ENCODE measurements at regions not wholly inside any gene's neighbourhood (a gene's known extent, or its start where the extent isn't known, plus 50 kb on each side); places are given as distances from the start of the nearest gene placed in this dataset.
"Not testable (repeated sequence)": the region's sequence is repeated elsewhere in the genome, so short reads cannot be mapped to it uniquely, and the experiment has no call there.

DNA sequence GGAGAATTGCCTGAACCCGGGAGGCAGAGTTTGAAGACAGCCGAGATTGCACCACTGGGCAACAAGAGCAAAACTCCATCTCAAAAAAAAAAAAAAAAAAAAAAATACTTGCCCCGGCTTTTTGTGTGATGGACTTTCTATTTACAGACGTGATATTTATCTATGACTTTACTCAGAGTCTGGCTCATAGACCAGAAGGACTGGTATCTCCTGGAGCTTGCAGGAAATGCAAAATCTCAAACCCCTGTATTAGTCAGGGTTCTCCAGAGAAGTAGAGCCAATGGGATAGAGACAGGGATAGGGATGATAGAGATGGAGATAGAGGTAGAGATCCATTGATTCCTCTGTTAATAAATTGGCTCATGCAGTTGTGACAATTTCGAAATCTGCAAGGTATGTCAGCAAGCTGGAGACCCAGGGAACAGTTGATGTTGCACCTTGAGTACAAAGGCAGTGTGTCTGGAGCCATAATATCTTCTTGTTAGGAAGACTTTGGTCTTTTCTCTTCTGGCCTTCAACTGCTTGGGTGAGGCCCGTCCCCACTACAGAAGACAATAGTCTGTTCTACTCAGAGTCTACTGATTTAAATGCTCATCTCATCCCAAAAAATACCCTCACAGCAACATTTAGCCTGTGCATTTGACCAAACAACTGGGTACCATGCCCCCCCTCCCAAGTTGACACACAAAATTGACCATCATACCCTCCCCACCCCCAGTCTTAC is 195.4 kb upstream of the MSX2 start:
- DNase-seq: no peak

DNA sequence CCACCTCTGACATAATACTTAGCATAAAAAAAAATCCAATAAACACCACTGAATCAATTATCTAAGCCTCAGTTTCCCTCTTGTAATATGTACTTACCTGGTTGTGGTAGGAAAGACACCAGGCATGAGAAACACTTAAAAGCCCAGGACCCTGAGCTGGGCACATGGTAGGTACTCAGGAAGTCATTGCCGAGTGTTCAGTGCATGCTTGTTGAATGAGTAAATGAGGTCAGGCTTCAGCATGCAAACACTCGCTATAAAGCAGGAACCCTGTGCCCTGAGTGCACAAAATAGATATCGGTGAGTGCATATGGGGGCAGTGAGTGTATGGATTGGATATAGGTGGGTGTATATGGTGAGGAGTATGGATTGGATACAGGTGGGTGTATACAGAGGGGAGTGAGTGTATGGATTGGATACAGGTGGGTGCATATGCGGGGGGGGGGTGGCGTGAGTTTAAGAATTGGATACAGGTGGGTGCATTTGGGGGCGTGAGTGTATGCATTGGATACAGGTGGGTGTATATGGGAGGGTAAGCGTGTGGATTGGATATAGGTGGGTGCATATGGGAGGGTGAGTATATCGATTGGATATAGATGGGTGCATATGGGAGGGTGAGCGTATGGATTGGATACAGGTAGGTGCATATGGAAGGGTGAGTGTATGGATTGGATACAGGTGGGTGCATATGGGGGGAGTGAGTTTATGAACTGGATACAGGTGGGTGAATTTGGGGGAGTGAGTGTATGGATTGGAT is 194.3 kb upstream of the MSX2 start:
- DNase-seq: no peak

DNA sequence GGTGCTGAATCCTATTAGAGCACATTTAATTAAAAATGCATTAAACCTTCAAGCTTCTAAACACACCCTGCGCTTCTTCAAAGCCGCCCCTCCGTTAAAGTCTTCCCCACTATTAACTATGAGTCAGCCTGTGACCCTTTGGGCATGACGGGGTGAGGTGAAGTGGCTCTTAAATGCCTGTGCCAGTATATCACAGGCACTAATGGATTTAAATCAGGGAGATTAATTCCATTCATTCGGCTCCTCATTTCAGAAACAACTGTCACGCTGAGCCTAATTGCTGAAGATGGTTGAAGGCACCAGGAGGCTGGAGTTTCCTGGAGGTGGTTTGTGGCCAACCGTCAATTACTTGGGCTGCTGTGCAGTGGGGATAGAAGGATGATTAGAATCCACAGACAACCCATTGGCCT is 192.6 kb upstream of the MSX2 start:
- no peak for DNase-seq

DNA sequence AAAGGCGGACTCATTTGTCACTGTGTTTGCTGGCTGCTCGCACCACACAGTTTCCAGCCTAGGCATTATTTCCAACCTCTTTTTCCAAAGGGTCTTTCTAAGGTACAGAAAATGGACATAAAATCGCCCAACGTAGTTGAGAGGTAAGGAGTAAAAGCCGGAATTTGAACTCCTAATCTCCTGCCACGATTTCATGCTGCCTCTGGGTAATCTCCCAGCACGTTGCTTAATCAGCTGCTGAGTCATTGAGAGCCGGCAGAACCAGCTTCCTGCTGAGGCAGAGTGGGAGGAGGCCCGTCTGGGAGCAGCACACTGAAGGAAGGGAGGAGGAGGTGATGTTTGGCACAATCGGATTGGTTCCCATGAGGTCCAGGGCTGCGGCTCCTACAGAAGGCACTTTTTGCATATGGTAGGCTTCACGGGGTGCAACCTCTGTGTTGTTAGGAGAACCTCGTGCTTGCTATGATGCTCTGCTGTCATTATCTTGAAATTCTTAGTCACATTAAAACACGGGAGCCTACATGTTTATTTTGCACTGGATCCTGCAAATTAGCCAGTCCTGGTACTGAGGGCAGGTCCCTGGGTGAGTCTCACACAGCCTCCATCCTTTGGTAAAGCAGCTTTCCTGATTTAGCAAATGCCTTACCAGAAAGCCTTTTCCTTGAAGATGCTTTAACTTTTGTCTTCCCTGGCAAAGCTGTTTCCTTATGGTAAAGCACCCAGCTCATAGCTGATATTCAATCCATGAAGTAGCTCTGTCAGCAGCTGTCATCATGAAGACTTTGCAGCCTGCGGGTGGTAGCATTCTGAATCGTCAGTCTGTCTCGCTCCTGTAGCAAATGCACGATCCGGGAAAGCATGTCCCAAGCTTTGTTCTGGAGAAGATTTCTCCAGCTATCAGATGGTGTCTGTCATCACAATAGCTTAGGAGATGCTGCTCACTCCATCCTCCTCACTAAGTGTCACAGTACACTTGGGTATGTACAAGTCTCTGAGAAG is 191.6 kb upstream of the MSX2 start:
- DNase-seq: no peak

DNA sequence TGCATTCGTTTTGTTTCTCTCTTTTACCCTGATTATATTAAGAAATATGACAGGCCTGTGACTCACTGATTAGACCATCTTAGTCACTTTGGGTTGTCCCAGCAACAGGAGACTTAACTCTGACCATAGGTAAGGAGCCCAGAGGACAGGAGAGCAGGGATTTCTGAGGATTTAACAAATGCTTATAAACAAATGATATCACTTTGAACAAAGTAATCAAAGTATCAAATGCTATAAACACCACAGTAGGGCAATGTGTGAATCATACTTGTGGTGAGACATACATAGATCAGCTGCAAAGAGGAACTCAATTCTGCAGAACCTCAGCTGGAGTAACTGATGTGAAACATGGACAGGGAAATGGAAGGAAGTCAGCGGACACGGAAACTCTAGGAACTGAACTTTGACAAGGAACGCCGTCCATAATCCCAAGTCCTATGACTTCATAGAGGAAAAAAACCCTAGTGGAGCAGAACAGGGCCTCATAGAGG is 190.6 kb upstream of the MSX2 start:
- no peak for DNase-seq

DNA sequence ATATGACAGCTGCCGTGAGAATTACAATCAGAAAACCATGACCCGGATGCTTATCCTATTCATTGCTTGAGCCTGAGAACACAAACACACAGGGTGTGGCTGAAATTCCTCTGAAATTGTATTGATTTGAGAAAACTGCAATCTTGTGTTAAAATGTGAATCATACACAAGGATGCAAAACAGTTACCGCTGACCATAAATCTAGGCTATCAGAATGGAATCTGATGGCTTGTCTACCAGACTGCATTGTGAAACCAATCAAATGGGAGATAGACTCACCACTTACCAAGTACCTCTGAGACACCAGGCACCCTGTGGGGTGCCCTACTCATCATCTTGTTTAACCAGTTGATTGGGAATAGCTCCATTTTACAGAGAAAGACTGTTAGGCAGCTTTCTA is 188.7 kb upstream of the MSX2 start:
- DNase-seq: no peak

DNA sequence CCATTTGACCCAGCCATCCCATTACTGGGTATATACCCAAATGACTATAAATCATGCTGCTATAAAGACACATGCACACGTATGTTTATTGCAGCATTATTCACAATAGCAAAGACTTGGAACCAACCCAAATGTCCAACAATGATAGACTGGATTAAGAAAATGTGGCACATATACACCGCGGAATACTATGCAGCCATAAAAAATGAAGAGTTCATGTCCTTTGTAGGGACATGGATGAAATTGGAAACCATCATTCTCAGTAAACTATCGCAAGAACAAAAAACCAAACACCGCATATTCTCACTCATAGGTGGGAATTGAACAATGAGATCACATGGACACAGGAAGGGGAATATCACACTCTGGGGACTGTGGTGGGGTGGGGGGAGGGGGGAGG is 184.6 kb upstream of the MSX2 start:
- not testable (repeated sequence) for DNase-seq

DNA sequence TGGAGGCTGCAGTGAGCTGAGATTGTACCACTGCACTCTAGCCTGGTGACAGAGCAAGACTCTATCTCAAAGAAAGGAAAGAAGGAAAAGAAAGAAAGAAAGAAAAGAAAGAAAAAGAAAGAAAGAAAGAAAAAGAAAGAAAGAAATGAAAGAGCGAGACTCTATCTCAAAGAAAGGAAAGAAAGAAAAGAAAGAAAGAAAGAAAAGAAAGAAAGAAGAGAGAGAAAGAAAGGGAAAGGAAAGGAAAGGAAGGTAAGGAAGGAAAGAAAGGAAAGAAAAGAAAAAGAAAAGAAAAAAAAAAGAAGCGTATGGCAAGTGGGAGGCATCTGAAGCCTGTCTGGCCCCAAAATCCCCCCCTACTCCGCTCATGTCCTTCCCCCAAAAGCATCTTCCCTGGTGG is 182.3 kb upstream of the MSX2 start:
- DNase-seq: no peak

DNA sequence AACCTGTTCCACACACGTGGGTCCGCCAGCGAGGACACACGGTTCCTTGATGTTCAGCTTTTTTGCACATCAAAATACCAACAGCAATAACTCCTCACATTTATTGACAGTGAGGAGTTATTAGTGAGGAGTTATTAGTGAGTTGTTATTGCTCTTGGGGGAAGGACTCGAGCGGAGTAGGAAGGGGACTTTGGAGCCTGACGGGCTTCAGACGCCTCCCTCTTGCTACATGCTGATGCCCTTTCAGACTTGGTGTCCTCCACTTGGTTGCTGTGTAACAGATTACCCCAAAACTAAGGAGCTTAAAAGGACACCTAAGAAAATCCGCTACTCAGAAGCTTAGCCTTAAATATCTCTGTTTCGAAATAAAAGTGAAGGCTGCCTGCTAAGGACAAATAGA is 181.9 kb upstream of the MSX2 start:
- no peak for DNase-seq

DNA sequence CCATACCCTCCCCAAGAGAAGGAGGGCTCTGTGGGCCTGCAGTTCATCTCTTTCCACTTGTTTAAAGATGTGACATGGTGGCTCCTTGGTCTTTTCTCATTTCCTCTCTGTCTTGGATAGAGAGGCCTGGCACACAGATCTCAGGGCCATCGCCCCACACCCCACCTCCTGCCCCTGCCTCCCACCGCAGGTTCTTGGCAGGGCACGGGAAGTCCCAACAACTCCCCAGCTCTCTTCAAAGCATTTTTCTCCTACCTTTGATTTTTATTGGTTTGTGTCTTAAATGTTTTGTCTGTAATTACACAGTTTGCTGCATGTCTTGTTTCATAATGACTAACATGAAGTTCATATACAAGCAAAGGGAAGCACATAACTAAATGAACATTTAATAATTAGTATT is 178.5 kb upstream of the MSX2 start:
- DNase-seq: no peak

DNA sequence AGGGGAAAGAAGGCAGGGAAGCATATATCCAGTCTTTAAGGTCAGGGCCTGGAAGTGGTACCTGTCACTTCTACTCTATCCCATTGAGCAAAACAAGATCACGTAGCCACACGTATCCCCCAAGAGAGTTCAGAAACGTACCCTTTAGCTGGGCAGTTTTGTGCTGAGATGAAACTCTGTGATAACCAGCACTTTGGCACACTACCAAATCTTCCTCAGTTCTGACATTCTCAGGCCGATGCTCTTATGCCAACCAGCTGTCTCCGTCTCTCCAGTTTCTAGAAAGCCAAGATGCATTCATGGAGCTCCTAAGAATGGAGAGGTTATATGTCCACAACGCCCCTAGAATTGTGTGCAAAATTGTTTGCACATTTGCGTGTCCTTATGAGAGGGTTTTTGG is 176.6 kb upstream of the MSX2 start:
- no peak for DNase-seq

DNA sequence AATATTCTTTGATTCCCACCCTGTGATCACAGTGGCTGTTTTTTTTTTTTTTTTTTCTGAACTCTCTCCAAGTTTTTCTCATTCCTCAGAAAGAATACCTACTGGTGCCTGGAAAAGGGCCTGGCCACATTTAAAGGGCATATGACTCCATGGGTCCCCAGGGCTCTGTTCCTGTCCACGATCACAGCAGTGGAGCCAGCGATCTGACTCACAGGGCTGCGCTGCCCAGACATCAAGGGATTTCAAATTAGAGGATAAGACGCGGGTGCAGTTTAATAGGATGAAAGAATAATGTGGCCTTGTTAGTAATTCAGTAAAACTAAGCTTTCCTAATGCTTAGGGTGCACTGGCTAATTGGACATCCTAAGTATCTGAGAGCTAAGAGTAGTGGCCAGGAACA is 175.1 kb upstream of the MSX2 start:
- DNase-seq: no peak

DNA sequence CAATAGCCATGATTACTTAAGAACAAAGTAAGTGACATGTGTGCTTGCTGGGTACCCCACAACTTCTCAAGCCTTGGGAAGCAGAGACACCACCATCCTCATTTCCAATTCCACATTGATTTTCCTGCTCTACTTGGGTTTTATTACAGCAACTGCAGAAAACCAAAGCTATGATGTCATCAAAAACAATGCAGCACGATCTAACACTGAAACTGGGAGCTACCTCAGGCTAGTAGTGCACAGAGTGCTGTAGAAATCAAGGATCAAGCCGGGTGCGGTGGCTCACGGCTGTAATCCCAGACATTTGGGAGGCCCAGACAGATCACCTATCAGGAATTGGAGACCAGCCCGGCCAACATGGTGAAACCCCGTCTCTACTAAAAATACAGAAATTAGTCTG is 174.4 kb upstream of the MSX2 start:
- no peak for DNase-seq

DNA sequence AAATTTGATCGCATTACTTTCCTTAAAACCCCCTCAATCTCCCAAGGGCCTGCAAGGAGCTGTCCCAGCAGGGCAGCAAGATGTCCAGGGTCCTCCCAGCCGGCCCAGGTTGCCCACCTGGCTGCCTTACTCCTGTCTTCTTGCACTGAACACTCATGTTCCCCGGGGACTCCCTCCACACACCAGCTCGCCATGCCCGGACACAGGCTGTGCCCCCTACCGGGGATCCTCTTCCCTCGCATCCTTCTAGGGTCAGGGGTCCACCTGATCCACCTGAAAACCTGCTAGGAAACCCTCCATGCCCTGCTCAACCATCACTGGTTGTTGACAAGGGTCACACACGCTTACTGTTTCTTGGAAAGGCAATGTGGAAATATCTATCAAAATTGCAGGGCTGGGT is 172.0 kb upstream of the MSX2 start:
- no peak for DNase-seq

DNA sequence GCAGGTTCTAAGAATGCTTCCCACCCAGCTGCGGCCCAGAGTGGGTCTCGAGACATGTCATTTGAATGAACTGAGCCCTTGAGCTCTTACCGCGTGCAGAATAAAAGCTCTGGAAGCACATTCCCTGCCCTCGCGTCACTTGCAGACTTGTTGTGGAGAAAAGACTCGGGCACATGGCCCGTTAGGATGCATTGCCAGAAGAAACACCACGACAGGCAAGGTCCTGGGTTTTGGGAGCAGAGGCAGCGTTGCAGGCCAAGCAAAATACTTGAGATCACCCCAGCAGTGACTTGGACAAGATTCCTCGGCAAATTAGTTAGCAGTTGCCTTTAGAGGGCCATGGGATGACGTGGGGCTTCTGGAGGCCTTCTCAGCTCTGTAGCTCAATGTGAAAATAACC is 170.8 kb upstream of the MSX2 start:
- no peak for DNase-seq

DNA sequence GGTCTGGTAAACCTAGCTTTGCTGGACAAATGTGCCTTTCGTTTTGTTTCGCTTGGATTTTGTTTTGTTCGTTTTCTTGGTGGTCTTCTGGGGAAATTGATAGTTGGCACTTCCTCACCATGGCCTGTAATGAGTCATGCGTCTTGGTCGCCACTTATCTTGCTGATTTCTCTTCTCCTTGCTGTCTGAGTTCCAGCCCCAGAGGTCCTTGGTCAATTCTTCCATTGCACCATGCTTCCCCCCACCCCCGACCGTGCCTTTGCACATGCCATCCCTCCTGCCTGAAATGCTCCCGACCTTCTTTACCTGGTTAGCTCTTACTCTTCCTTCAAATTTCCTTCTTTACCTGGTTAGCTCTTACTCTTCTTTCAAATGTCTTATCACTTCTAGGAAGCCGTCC is 168.7 kb upstream of the MSX2 start:
- DNase-seq: no peak

DNA sequence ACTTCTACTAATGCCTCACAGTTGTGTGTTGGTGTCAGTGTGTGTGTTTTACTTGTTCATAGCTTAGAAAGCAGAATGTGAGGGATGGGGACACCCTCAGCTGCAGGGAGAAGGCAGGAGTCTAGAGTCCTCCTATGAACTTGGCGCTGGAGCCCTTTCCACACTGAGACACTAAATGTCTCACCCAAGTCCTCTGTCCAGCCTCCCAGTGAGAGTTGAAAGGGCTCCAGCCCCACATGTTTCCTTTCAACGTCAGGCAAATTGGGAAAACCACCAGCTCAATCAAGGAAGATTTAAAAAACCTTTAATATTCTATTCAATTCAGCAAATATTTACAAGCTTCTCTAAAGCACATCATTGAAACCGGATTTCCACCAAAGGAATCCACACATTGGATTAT is 167.6 kb upstream of the MSX2 start:
- no peak for DNase-seq

DNA sequence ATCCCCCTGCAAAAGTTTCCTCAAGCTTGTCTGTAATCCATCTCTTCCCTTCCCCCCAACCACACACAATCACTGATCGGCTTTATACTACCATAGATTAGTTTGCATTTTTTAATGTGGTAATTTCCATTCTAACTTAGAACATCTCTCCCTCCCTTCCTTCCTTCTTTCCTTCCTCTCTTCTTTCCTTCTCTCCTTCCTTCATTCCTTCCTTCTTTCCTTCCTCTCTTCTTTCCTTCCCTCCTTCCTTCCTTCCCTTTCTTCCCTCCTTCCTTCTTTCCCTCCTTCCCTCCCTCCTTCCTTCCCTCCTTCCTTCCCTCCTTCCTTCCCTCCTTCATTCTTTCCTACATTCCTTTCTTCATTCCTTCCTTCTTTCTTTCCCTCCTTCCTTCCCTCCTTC is 166.2 kb upstream of the MSX2 start:
- no peak for DNase-seq

DNA sequence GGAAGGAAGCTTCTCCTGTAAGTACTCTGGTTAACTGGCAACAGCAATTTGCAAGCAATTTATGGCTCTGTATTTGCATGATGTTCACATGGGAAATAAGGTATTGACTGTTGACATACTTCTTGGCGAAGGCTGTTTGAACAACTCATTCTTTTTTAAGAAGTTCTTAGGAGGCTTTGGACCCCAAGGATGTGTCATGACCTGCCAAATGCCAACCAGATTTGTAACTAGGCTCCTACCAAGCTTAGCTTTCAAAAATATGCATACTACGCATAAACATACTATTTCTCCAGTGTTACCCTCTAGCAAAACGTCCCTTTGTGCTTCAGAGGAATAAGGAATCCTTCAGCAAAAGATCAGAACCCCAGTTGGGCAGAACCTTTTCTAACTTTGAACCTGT is 165.2 kb upstream of the MSX2 start:
- no peak for DNase-seq

DNA sequence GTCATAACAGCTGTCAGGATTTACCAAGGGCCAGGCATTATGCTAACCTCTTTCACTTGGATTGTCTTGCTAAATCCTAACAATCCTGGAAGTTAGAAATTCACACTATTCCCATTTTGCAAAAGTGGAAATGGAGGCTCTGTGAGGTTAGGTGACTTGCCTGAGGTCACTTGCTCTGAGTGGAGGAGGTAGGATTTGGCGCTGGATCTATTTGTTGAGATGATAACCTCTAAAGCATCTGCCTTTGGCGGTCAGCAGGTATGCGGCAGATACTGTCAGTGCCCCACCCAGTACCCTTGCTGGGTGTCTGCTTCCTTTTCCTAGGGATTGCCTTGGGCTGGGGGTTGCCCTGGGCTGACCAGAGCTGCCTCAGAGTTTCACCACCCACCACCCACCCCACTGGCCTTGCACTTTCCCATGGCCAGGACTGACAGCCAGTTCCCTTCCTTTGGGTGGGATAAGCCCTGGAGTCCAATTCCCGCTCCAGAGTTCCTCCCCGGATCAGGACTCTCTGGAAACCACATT is 164.8 kb upstream of the MSX2 start:
- no peak for DNase-seq

DNA sequence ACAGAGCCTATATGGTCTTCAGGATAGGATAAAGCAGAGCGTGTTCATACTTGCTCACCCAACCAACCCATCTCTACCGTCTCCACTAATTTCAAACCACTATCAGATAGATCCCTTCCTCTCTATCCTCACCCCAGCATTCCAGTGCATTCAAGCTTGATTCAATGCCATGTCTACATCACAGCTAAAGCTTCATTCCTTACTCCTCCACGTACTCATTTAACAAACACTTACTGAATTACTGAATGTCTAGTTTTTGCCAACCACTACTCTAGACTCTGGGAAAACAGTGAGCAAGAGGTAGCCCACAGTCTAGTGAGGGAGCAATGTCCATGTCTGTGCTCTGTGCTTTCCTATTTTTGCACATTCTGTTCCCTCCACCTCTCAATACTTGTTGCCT is 163.5 kb upstream of the MSX2 start:
- DNase-seq: no peak

DNA sequence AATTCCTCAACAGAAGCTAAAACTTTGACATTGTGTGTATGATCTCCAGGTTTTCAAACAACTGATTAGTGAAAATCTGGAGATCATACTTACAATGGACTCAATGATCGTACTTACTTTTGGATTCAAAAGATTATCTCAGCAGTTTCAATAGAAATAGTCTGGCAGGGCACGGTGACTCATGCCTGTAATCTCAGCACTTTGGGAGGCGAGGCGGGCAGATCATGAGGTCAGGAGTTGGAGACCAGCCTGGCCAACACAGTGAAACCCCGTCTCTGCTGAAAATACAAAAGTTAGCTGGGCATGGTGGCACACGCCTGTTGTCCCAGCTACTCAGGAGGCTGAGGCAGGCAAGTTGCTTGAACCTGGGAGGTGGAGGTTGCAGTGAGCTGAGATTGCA is 161.3 kb upstream of the MSX2 start:
- DNase-seq: not testable (repeated sequence)

DNA sequence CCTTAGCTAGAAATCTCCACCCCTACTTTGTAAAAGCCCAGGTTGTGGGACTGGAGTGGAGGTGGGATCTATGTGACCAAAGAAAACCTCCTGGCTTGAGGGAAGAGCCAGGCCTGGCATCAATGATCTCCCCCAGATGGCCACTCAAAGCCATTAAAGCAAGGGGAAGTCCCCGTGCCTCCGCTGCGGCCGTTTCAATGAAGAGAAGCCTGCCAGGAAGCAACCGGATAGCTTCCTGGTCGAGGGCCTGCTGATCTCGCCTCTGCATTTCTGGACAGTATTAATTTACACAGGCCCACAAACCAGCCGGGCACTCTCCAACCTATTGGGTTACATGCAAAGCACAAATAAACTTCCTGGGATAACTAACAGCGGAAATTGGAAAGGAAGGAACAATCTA is 160.5 kb upstream of the MSX2 start:
- no peak for DNase-seq
